Activated T-cell treated with anti-CD3 and anti-CD28 coated beads, Interleukin-2, amount 50 U/mL, for 72 hours (primary cell): ENCODE measurements at regions not wholly inside any gene's neighbourhood (a gene's known extent, or its start where the extent isn't known, plus 50 kb on each side); places are given as distances from the start of the nearest gene placed in this dataset.

ENCODE experiments used
- ATAC-seq, 2 donors: fragments of 150-1000 bp; cut with Tn5 transposase; replicated peaks in 1 of 2; 2 replicates each; pipeline ENCODE4 v1.10.0; 2021; ENCODE audit warnings: moderate library complexity in 2 of 2, mild to moderate bottlenecking in 1 of 2
- DNase-seq, 2 donors: peaks; one replicate each; pipeline ENCODE4 v3.0.0; 2021 to 2022; ENCODE audit warnings: mixed read lengths in 1 of 2
- H3K27ac Mint-ChIP-seq: one replicate; pipeline ENCODE4 v1.8.0; 2022; ENCODE audit warnings: mild to moderate bottlenecking, moderate library complexity, mixed read lengths
- H3K27me3 Mint-ChIP-seq: one replicate; pipeline ENCODE4 v1.8.0; 2022; ENCODE audit warnings: low read depth, mixed read lengths
- H3K36me3 Mint-ChIP-seq, 2 donors: one replicate each; pipeline ENCODE4 v1.8.0; 2022; ENCODE audit warnings: mixed read lengths in 2 of 2, mild to moderate bottlenecking in 1 of 2; ENCODE audit not compliant: insufficient read depth in 2 of 2
- H3K4me1 Mint-ChIP-seq: one replicate; pipeline ENCODE4 v1.8.0; 2022; ENCODE audit warnings: low read depth, mixed read lengths
- H3K4me3 Mint-ChIP-seq, 2 donors: one replicate each; pipeline ENCODE4 v1.8.0; 2022; ENCODE audit warnings: mild to moderate bottlenecking in 2 of 2, mixed read lengths in 2 of 2, moderate library complexity in 2 of 2
- H3K9me3 Mint-ChIP-seq, 2 donors: one replicate each; pipeline ENCODE4 v1.8.0; 2022; ENCODE audit warnings: mixed read lengths in 2 of 2

GRCh38 chr15:91599261-91599660 is 254.2 kb upstream of the SLCO3A1 start:
- DNase-seq (no peak), ATAC-seq (no peak)
- no peak overlapping the region for H3K27ac Mint-ChIP-seq
- no peaks in the 10 kb centered on the region for H3K4me1 Mint-ChIP-seq
- H3K9me3 Mint-ChIP-seq: no peaks in the 10 kb centered on the region
- no peak overlapping the region for H3K4me3 Mint-ChIP-seq
- no peaks in the 10 kb centered on the region for H3K36me3 Mint-ChIP-seq
- H3K27me3 Mint-ChIP-seq: peaks cover 34% of the 10 kb centered on the region

GRCh38 chr15:91603384-91604080 is 250.0 kb upstream of the SLCO3A1 start:
- H3K9me3 Mint-ChIP-seq: no peaks in the 10 kb centered on the region
- no peak overlapping the region for H3K27ac Mint-ChIP-seq
- no peaks in the 10 kb centered on the region for H3K36me3 Mint-ChIP-seq
- H3K27me3 Mint-ChIP-seq: peaks cover 5% of the 10 kb centered on the region
- ATAC-seq: no peak
- no peak overlapping the region for H3K4me3 Mint-ChIP-seq
- no peaks in the 10 kb centered on the region for H3K4me1 Mint-ChIP-seq
- no peak for DNase-seq

- H3K36me3 Mint-ChIP-seq: no peaks in the 10 kb centered on the region
- ATAC-seq: no peak
- no peaks in the 10 kb centered on the region for H3K27me3 Mint-ChIP-seq
- no peaks in the 10 kb centered on the region for H3K9me3 Mint-ChIP-seq
- no peaks in the 10 kb centered on the region for H3K4me1 Mint-ChIP-seq
- no peak for DNase-seq
- no peak overlapping the region for H3K4me3 Mint-ChIP-seq
- H3K27ac Mint-ChIP-seq: no peak overlapping the region
These were observed 249.4 kb upstream of the SLCO3A1 start for GRCh38 chr15:91604122-91604521.

GRCh38 chr15:91605576-91605975 is 247.9 kb upstream of the SLCO3A1 start:
- Mint-ChIP-seq H3K27ac (no peak overlapping the region), H3K36me3 (no peaks in the 10 kb centered on the region), H3K9me3 (no peaks in the 10 kb centered on the region), H3K4me1 (no peaks in the 10 kb centered on the region), H3K4me3 (no peak overlapping the region), H3K27me3 (no peaks in the 10 kb centered on the region)
- DNase-seq (no peak), ATAC-seq (no peak)

GRCh38 chr15:91609231-91609630 is 244.3 kb upstream of the SLCO3A1 start:
- Mint-ChIP-seq H3K27ac (no peak overlapping the region), H3K36me3 (no peaks in the 10 kb centered on the region), H3K4me3 (no peak overlapping the region), H3K4me1 (no peaks in the 10 kb centered on the region), H3K9me3 (no peaks in the 10 kb centered on the region), H3K27me3 (no peaks in the 10 kb centered on the region)
- DNase-seq (no peak), ATAC-seq (no peak)

- Mint-ChIP-seq H3K4me3 (no peak overlapping the region), H3K4me1 (no peaks in the 10 kb centered on the region), H3K9me3 (no peaks in the 10 kb centered on the region), H3K27me3 (no peaks in the 10 kb centered on the region), H3K36me3 (no peaks in the 10 kb centered on the region), H3K27ac (no peak overlapping the region)
- DNase-seq (no peak), ATAC-seq (no peak)
These were observed 243.5 kb upstream of the SLCO3A1 start for GRCh38 chr15:91609966-91610365.

- DNase-seq (no peak), ATAC-seq (no peak)
- peaks cover 0 to 2% of the 10 kb centered on the region in 2 donors for H3K9me3 Mint-ChIP-seq
- no peaks in the 10 kb centered on the region for H3K27me3 Mint-ChIP-seq
- no peak overlapping the region for H3K4me3 Mint-ChIP-seq
- H3K36me3 Mint-ChIP-seq: no peaks in the 10 kb centered on the region
- no peaks in the 10 kb centered on the region for H3K4me1 Mint-ChIP-seq
- no peak overlapping the region for H3K27ac Mint-ChIP-seq
These were observed 241.8 kb upstream of the SLCO3A1 start for GRCh38 chr15:91611561-91612323.

GRCh38 chr15:91620229-91620628 is 233.3 kb upstream of the SLCO3A1 start:
- peaks cover 15% of the 10 kb centered on the region for H3K27me3 Mint-ChIP-seq
- ATAC-seq: no peak
- peaks cover 0 to 2% of the 10 kb centered on the region in 2 donors for H3K36me3 Mint-ChIP-seq
- H3K4me1 Mint-ChIP-seq: no peaks in the 10 kb centered on the region
- no peak overlapping the region for H3K27ac Mint-ChIP-seq
- H3K4me3 Mint-ChIP-seq: no peak overlapping the region
- no peak for DNase-seq
- peaks cover 6 to 10% of the 10 kb centered on the region in 2 donors for H3K9me3 Mint-ChIP-seq

- Mint-ChIP-seq H3K4me1 (no peaks in the 10 kb centered on the region), H3K27me3 (peaks cover 15% of the 10 kb centered on the region), H3K27ac (no peak overlapping the region), H3K9me3 (peaks cover 6 to 7% of the 10 kb centered on the region in 2 donors), H3K36me3 (peaks cover 0 to 2% of the 10 kb centered on the region in 2 donors), H3K4me3 (no peak overlapping the region)
- ATAC-seq (no peak), DNase-seq (no peak)
These were observed 231.3 kb upstream of the SLCO3A1 start for GRCh38 chr15:91622235-91622634.

GRCh38 chr15:91622711-91623342 is 230.7 kb upstream of the SLCO3A1 start:
- H3K27ac Mint-ChIP-seq: no peak overlapping the region
- DNase-seq: no peak
- H3K9me3 Mint-ChIP-seq: peaks cover 6 to 7% of the 10 kb centered on the region in 2 donors
- H3K27me3 Mint-ChIP-seq: peaks cover 15% of the 10 kb centered on the region
- H3K4me1 Mint-ChIP-seq: no peaks in the 10 kb centered on the region
- no peak overlapping the region for H3K4me3 Mint-ChIP-seq
- H3K36me3 Mint-ChIP-seq: peaks cover 0 to 2% of the 10 kb centered on the region in 2 donors
- no peak for ATAC-seq

GRCh38 chr15:91624353-91624968 is 229.0 kb upstream of the SLCO3A1 start:
- Mint-ChIP-seq H3K9me3 (no peaks in the 10 kb centered on the region), H3K4me1 (no peaks in the 10 kb centered on the region), H3K36me3 (no peaks in the 10 kb centered on the region), H3K4me3 (no peak overlapping the region), H3K27ac (no peak overlapping the region), H3K27me3 (peaks cover 9% of the 10 kb centered on the region)
- ATAC-seq: no peak
- no peak for DNase-seq

GRCh38 chr15:91625506-91625905 is 228.0 kb upstream of the SLCO3A1 start:
- Mint-ChIP-seq H3K4me1 (no peaks in the 10 kb centered on the region), H3K36me3 (no peaks in the 10 kb centered on the region), H3K4me3 (no peak overlapping the region), H3K9me3 (no peaks in the 10 kb centered on the region), H3K27me3 (peaks cover 7% of the 10 kb centered on the region), H3K27ac (no peak overlapping the region)
- DNase-seq: no peak
- no peak for ATAC-seq
